WTC11 (cell line): ENCODE measurements at regions not wholly inside any gene's neighbourhood (a gene's known extent, or its start where the extent isn't known, plus 50 kb on each side); places are given as distances from the start of the nearest gene placed in this dataset.

ENCODE experiments used
- CDX4 ChIP-seq: fragments of 250-450 bp; sonication (Bioruptor Pico); IDR thresholded peaks from 2 replicates; pipeline ENCODE4 v1.9.0; 2021; ENCODE audit warnings: moderate library complexity, mild to moderate bottlenecking, inconsistent platforms, borderline replicate concordance
- CREB1 ChIP-seq: sonication (generic); formaldehyde crosslinking; IDR thresholded peaks from 2 replicates; pipeline ENCODE4 v1.8.0; 2023; ENCODE audit warnings: mild to moderate bottlenecking, missing genetic modification reagents
- CTCF ChIP-seq: fragments of 200-600 bp; IDR thresholded peaks from 2 replicates; pipeline ENCODE4 v1.8.0; 2022; ENCODE audit warnings: antibody characterized with exemption
- PREB ChIP-seq: sonication (generic); formaldehyde crosslinking; IDR thresholded peaks from 2 replicates; pipeline ENCODE4 v1.8.1; 2022; ENCODE audit warnings: mild to moderate bottlenecking, missing genetic modification reagents, moderate library complexity, borderline replicate concordance
- RORB ChIP-seq: fragments of 250-450 bp; sonication (Bioruptor Pico); IDR thresholded peaks from 2 replicates; pipeline ENCODE4 v1.9.0; 2021; ENCODE audit warnings: mild to moderate bottlenecking
- TP53 ChIP-seq: sonication (generic); formaldehyde crosslinking; IDR thresholded peaks from 2 replicates; pipeline ENCODE4 v1.8.1; 2023; ENCODE audit warnings: mild to moderate bottlenecking, missing genetic modification reagents
- USF1 ChIP-seq: sonication (generic); formaldehyde crosslinking; IDR thresholded peaks from 2 replicates; pipeline ENCODE4 v1.8.0; 2022; ENCODE audit warnings: mild to moderate bottlenecking, missing genetic modification reagents
- ZBTB43 ChIP-seq: sonication (generic); formaldehyde crosslinking; IDR thresholded peaks from 2 replicates; pipeline ENCODE4 v1.8.1; 2023; ENCODE audit warnings: mild to moderate bottlenecking, missing genetic modification reagents
- ZNF138 ChIP-seq: sonication (generic); formaldehyde crosslinking; conservative IDR thresholded peaks from 2 replicates; pipeline ENCODE4 v1.8.1; 2022; ENCODE audit warnings: mild to moderate bottlenecking, moderate library complexity, missing genetic modification reagents

- TF ChIP-seq CREB1, result no peak
- TF ChIP-seq CTCF, result no peak
- TF ChIP-seq ZNF138 (CRISPR knock-in tag), result no peak
- no peak for TF ChIP-seq RORB (CRISPR knock-in tag)
- no peak for TF ChIP-seq CDX4 (CRISPR knock-in tag)
- no peak for TF ChIP-seq TP53
- TF ChIP-seq ZBTB43 (CRISPR knock-in tag), result no peak
- no peak for TF ChIP-seq USF1
- no peak for TF ChIP-seq PREB (CRISPR knock-in tag)
Observed at GRCh38 chr2:179349670-179350303, 85.2 kb upstream of the SESTD1 start.
